ENCODE measurements at regions not wholly inside any gene's neighbourhood (a gene's known extent, or its start where the extent isn't known, plus 50 kb on each side); places are given as distances from the start of the nearest gene placed in this dataset.
"Not testable (repeated sequence)": the region's sequence is repeated elsewhere in the genome, so short reads cannot be mapped to it uniquely, and the experiment has no call there.

- DNase-seq (ENCODE audit: low read depth in 2 of 3, low spot score in 2 of 3), result no peak
These were observed 120.8 kb upstream of the NPAS2 start for GRCh38 chr2:100699131-100699530.

GRCh38 chr2:100702438-100703109 is 117.4 kb upstream of the NPAS2 start:
- DNase-seq (ENCODE audit: low read depth in 2 of 3, low spot score in 2 of 3), result no peak

GRCh38 chr2:100703213-100703612 is 116.7 kb upstream of the NPAS2 start:
- no peak for DNase-seq (ENCODE audit: low read depth in 2 of 3, low spot score in 2 of 3)

- DNase-seq (ENCODE audit: low read depth in 2 of 3, low spot score in 2 of 3), result no peak
These were observed 116.2 kb upstream of the NPAS2 start for GRCh38 chr2:100703739-100704138.

GRCh38 chr2:100704156-100704555 is 115.8 kb upstream of the NPAS2 start:
- no peak for DNase-seq (ENCODE audit: low read depth in 2 of 3, low spot score in 2 of 3)

- no peak for DNase-seq (ENCODE audit: low read depth in 2 of 3, low spot score in 2 of 3)
These were observed 115.2 kb upstream of the NPAS2 start for GRCh38 chr2:100704711-100705110.

GRCh38 chr2:100707016-100707947 is 112.7 kb upstream of the NPAS2 start:
- DNase-seq (ENCODE audit: low read depth in 2 of 3, low spot score in 2 of 3), result no peak

GRCh38 chr2:100708333-100708732 is 111.6 kb upstream of the NPAS2 start:
- no peak for DNase-seq (ENCODE audit: low read depth in 2 of 3, low spot score in 2 of 3)

- no peak for DNase-seq (ENCODE audit: low read depth in 2 of 3, low spot score in 2 of 3)
These were observed 106.8 kb upstream of the NPAS2 start for GRCh38 chr2:100713106-100713505.

- not testable (repeated sequence) for DNase-seq (ENCODE audit: low read depth in 2 of 3, low spot score in 2 of 3)
These were observed 105.4 kb upstream of the NPAS2 start for GRCh38 chr2:100714396-100715010.

GRCh38 chr2:100715861-100716260 is 104.1 kb upstream of the NPAS2 start:
- DNase-seq (ENCODE audit: low read depth in 2 of 3, low spot score in 2 of 3), result not testable (repeated sequence)

GRCh38 chr2:100716581-100716980 is 103.4 kb upstream of the NPAS2 start:
- no peak for DNase-seq (ENCODE audit: low read depth in 2 of 3, low spot score in 2 of 3)

- DNase-seq (ENCODE audit: low read depth in 2 of 3, low spot score in 2 of 3), result no peak
These were observed 101.8 kb upstream of the NPAS2 start for GRCh38 chr2:100718065-100718629.

- DNase-seq (ENCODE audit: low read depth in 2 of 3, low spot score in 2 of 3), result no peak
These were observed 99.5 kb upstream of the NPAS2 start for GRCh38 chr2:100720445-100720844.

GRCh38 chr2:100721693-100722092 is 98.2 kb upstream of the NPAS2 start:
- DNase-seq (ENCODE audit: low read depth in 2 of 3, low spot score in 2 of 3), result no peak

GRCh38 chr2:100722125-100722524 is 97.8 kb upstream of the NPAS2 start:
- DNase-seq (ENCODE audit: low read depth in 2 of 3, low spot score in 2 of 3), result no peak

- no peak for DNase-seq (ENCODE audit: low read depth in 2 of 3, low spot score in 2 of 3)
These were observed 93.1 kb upstream of the NPAS2 start for GRCh38 chr2:100726866-100727265.

GRCh38 chr2:100730290-100730868 is 89.6 kb upstream of the NPAS2 start:
- DNase-seq (ENCODE audit: low read depth in 2 of 3, low spot score in 2 of 3), result peak in 2 of 3 donors; percentile 10 to 50

- no peak for DNase-seq (ENCODE audit: low read depth in 2 of 3, low spot score in 2 of 3)
These were observed 88.4 kb upstream of the NPAS2 start for GRCh38 chr2:100731535-100731981.

- no peak for DNase-seq (ENCODE audit: low read depth in 2 of 3, low spot score in 2 of 3)
These were observed 86.3 kb upstream of the NPAS2 start for GRCh38 chr2:100733391-100734187.

Data from hematopoietic multipotent progenitor cell (in vitro differentiated cells).